CD14-positive monocyte (primary cell): ENCODE measurements at regions not wholly inside any gene's neighbourhood (a gene's known extent, or its start where the extent isn't known, plus 50 kb on each side); places are given as distances from the start of the nearest gene placed in this dataset.
A peak's percentile ranks its signal among the peaks of the same experiment; 100 is the strongest.

Experiments used
- DNase-seq, 3 donors: peaks; one replicate each; pipeline ENCODE4 v3.0.0-alpha.2; 2011 to 2022
- H2AFZ ChIP-seq: 2 replicates; pipeline ENCODE4 v1.6.0; 2012; ENCODE audit warnings: mild to moderate bottlenecking, low read depth, low read length, inconsistent platforms; ENCODE audit not compliant: insufficient read depth, poor library complexity, severe bottlenecking
- H3K27ac ChIP-seq, 2 donors: 1 replicate in 1 of 2; 2 replicates in 1 of 2; pipeline ENCODE4 v1.5.1; 2012 to 2013; ENCODE audit warnings: low read length in 2 of 2, control low read depth in 1 of 2, inconsistent platforms in 1 of 2, low read depth in 1 of 2, mild to moderate bottlenecking in 1 of 2
- H3K27me3 ChIP-seq, 2 donors: one replicate each; pipeline versions ENCODE4 v1.6.0 to v1.6.1; 2011 to 2013; ENCODE audit warnings: low read length in 2 of 2; ENCODE audit not compliant: control insufficient read depth in 2 of 2, insufficient read depth in 2 of 2
- H3K36me3 ChIP-seq, 2 donors: replicated peaks in 1 of 2; 1 replicate in 1 of 2; 2 replicates in 1 of 2; pipeline versions ENCODE4 v1.5.1 to v1.6.1; 2012 to 2013; ENCODE audit warnings: low read length in 2 of 2, control low read depth in 1 of 2, inconsistent platforms in 1 of 2, mild to moderate bottlenecking in 1 of 2; ENCODE audit not compliant: insufficient read depth in 2 of 2, control insufficient read depth in 1 of 2
- H3K4me1 ChIP-seq, 2 donors: 1 replicate in 1 of 2; 2 replicates in 1 of 2; pipeline versions ENCODE4 v1.5.1 to v1.6.1; 2012 to 2013; ENCODE audit warnings: low read length in 2 of 2, control low read depth in 1 of 2, inconsistent platforms in 1 of 2, mild to moderate bottlenecking in 1 of 2, moderate library complexity in 1 of 2; ENCODE audit not compliant: insufficient read depth in 2 of 2, control insufficient read depth in 1 of 2
- H3K4me2 ChIP-seq: replicated peaks from 2 replicates; pipeline ENCODE3; 2012; ENCODE audit warnings: low read length, moderate library complexity, mild to moderate bottlenecking; ENCODE audit not compliant: poor library complexity, severe bottlenecking; ENCODE audit errors: extremely low read depth
- H3K4me3 ChIP-seq, 3 experiments: fragments of 200-600 bp in 1 of 3; sonication (generic) in 1 of 3; replicated peaks in 1 of 3; 1 replicate in 2 of 3; 2 replicates in 1 of 3; pipeline ENCODE4 v1.5.1; 2011 to 2013; ENCODE audit warnings: low read length in 3 of 3, mild to moderate bottlenecking in 3 of 3, control low read depth in 2 of 3, low read depth in 2 of 3, inconsistent platforms in 1 of 3, moderate library complexity in 1 of 3
- H3K79me2 ChIP-seq: 2 replicates; pipeline ENCODE4 v1.6.0; 2012; ENCODE audit warnings: mild to moderate bottlenecking, control low read depth, inconsistent platforms, low read length, moderate library complexity; ENCODE audit not compliant: insufficient read depth
- H3K9ac ChIP-seq: 2 replicates; pipeline ENCODE4 v1.6.0; 2017; ENCODE audit warnings: low read length, mild to moderate bottlenecking; ENCODE audit not compliant: insufficient read depth, poor library complexity, severe bottlenecking
- H3K9me3 ChIP-seq, 2 donors: replicated peaks in 1 of 2; 1 replicate in 1 of 2; 2 replicates in 1 of 2; pipeline versions ENCODE4 v1.5.1 to v1.6.1; 2012 to 2013; ENCODE audit warnings: low read length in 2 of 2, control low read depth in 1 of 2; ENCODE audit not compliant: control insufficient read depth in 1 of 2, insufficient read depth in 1 of 2
- H4K20me1 ChIP-seq: 2 replicates; pipeline ENCODE4 v1.6.0; 2012; ENCODE audit warnings: mild to moderate bottlenecking, low read length, control low read depth, moderate library complexity; ENCODE audit not compliant: insufficient read depth
- H3K27ac Mint-ChIP-seq, 7 donors: one replicate each; pipeline ENCODE4 v1.8.0; 2020; ENCODE audit warnings: mild to moderate bottlenecking in 7 of 7, mixed read lengths in 7 of 7, moderate library complexity in 6 of 7, inconsistent platforms in 2 of 7
- H3K27me3 Mint-ChIP-seq, 3 donors: one replicate each; pipeline ENCODE4 v1.8.0; 2021 to 2022; ENCODE audit warnings: low read depth in 3 of 3, mild to moderate bottlenecking in 3 of 3, mixed read lengths in 3 of 3, moderate library complexity in 3 of 3, inconsistent platforms in 1 of 3
- H3K36me3 Mint-ChIP-seq, 2 donors: one replicate each; pipeline ENCODE4 v1.8.0; 2020; ENCODE audit warnings: mixed read lengths in 2 of 2, inconsistent platforms in 1 of 2, mild to moderate bottlenecking in 1 of 2
- H3K4me1 Mint-ChIP-seq: one replicate; pipeline ENCODE4 v1.8.0; 2020; ENCODE audit warnings: mild to moderate bottlenecking, mixed read lengths
- H3K4me3 Mint-ChIP-seq, 2 donors: one replicate each; pipeline ENCODE4 v1.8.0; 2020; ENCODE audit warnings: mild to moderate bottlenecking in 2 of 2, mixed read lengths in 2 of 2, moderate library complexity in 1 of 2
- H3K9me3 Mint-ChIP-seq, 7 donors: one replicate each; pipeline ENCODE4 v1.8.0; 2020 to 2022; ENCODE audit warnings: mixed read lengths in 7 of 7, mild to moderate bottlenecking in 6 of 7, moderate library complexity in 6 of 7, inconsistent platforms in 2 of 7
- CTCF ChIP-seq: fragments of 200-600 bp; IDR thresholded peaks from one replicate; pipeline ENCODE4 v1.8.0; 2022; ENCODE audit warnings: antibody characterized with exemption, mild to moderate bottlenecking
- WGBS: methylation state at CpG from one replicate; pipeline ENCODE4 v1.1.5; 2013; ENCODE audit warnings: missing lambda C conversion rate; ENCODE audit not compliant: insufficient coverage; 5-methylcytosine and 5-hydroxymethylcytosine counted together
- intact Hi-C, 2 donors: fragments of 100-400 bp; cut with micrococcal nuclease; formaldehyde crosslinking; loops; one replicate each; pipeline versions ENCODE4 v1.15.0 to v1.15.1; 2023

- Histone ChIP-seq H3K79me2 (no peaks in the 10 kb centered on the region), H3K4me2 (no peak overlapping the region), H3K4me3 (no peak overlapping the region), H2AFZ (no peak overlapping the region), H3K9ac (no peak overlapping the region), H3K27ac (no peak overlapping the region), H3K27me3 (no peaks in the 10 kb centered on the region), H3K4me1 (no peaks in the 10 kb centered on the region), H3K9me3 (no peaks in the 10 kb centered on the region), H3K36me3 (no peaks in the 10 kb centered on the region), H4K20me1 (no peaks in the 10 kb centered on the region)
- DNase-seq: no peak
- H3K4me1 Mint-ChIP-seq: no peaks in the 10 kb centered on the region
- H3K4me3 Mint-ChIP-seq: no peak overlapping the region
- intact Hi-C loops: no loop called here
- peak overlapping the region in 1 of 7 donors; percentile 14 for H3K27ac Mint-ChIP-seq
- H3K27me3 Mint-ChIP-seq: peaks cover 0 to 2% (median 0%) of the 10 kb centered on the region in 3 donors
- no peak for TF ChIP-seq CTCF
- H3K9me3 Mint-ChIP-seq: no peaks in the 10 kb centered on the region
- H3K36me3 Mint-ChIP-seq: no peaks in the 10 kb centered on the region
- WGBS: no CpG with 5 or more reads among the region's 4 CpGs
Observed at GRCh38 chrX:150152036-150152435, 211.1 kb upstream of the MAMLD1 start.

GRCh38 chrX:150152546-150152945 lies 210.6 kb upstream of the MAMLD1 start:
- H3K36me3 Mint-ChIP-seq: no peaks in the 10 kb centered on the region
- no peaks in the 10 kb centered on the region for H3K36me3 ChIP-seq
- no peak for TF ChIP-seq CTCF

More at GRCh38 chrX:150152546-150152945, 210.6 kb upstream of the MAMLD1 start:
- no peaks in the 10 kb centered on the region for H3K9me3 ChIP-seq
- no peaks in the 10 kb centered on the region for H3K79me2 ChIP-seq
- Mint-ChIP-seq H3K27ac (no peak overlapping the region), H3K4me1 (no peaks in the 10 kb centered on the region), H3K27me3 (peaks cover 0 to 2% (median 0%) of the 10 kb centered on the region in 3 donors), H3K9me3 (no peaks in the 10 kb centered on the region), H3K4me3 (no peak overlapping the region)
- H3K4me2 ChIP-seq: no peak overlapping the region
- H3K4me3 ChIP-seq: no peak overlapping the region
- no peak overlapping the region for H3K27ac ChIP-seq
- no CpG with 5 or more reads among the region's 2 CpGs for WGBS
- no peaks in the 10 kb centered on the region for H3K4me1 ChIP-seq
- intact Hi-C loops: no loop called here
- no peaks in the 10 kb centered on the region for H4K20me1 ChIP-seq
- no peak for DNase-seq
- no peaks in the 10 kb centered on the region for H3K27me3 ChIP-seq
- H3K9ac ChIP-seq: no peak overlapping the region
- H2AFZ ChIP-seq: no peak overlapping the region
